T-cell (primary cell): ENCODE measurements at regions not wholly inside any gene's neighbourhood (a gene's known extent, or its start where the extent isn't known, plus 50 kb on each side); places are given as distances from the start of the nearest gene placed in this dataset.
"Not testable (repeated sequence)": the region's sequence is repeated elsewhere in the genome, so short reads cannot be mapped to it uniquely, and the experiment has no call there.

ENCODE experiments used
- ATAC-seq, 4 experiments: fragments of 200-7000 bp in 3 of 4; fragments of 150-1000 bp in 1 of 4; cut with Tn5 transposase; replicated peaks in 1 of 4; 1 replicate in 3 of 4; 2 replicates in 1 of 4; pipeline ENCODE4 v1.10.0; 2021; ENCODE audit warnings: moderate library complexity in 3 of 4, mild to moderate bottlenecking in 2 of 4, moderate number of reproducible peaks in 1 of 4
- CTCF ChIA-PET, 2 donors: fragments of 300-600 bp; sonication (Branson Sonifier 250); formaldehyde crosslinking; loops; one replicate each; lab custom pipeline; 2022; ENCODE audit warnings: antibody characterized with exemption in 2 of 2; lab: Charles Lee
- POLR2A ChIA-PET, 2 donors: fragments of 300-600 bp; sonication (Branson Sonifier 250); formaldehyde crosslinking; loops; one replicate each; lab custom pipeline; 2022; ENCODE audit warnings: antibody characterized with exemption in 2 of 2; lab: Charles Lee
- DNase-seq, 35 experiments: peaks; one replicate each; pipeline versions ENCODE4 v3.0.0 to v3.0.0-alpha.2; 2013 to 2023
- H3K27ac ChIP-seq: one replicate; pipeline ENCODE4 v1.5.1; 2013; ENCODE audit warnings: low read length
- H3K27me3 ChIP-seq, 2 experiments: replicated peaks in 1 of 2; 1 replicate in 1 of 2; 2 replicates in 1 of 2; pipeline versions ENCODE4 v1.6.1 to v1.7.0; 2013; ENCODE audit warnings: low read length in 1 of 2, mixed read lengths in 1 of 2; ENCODE audit not compliant: control insufficient read depth in 2 of 2, insufficient read depth in 2 of 2; ENCODE audit errors: extremely low read depth in 1 of 2
- H3K36me3 ChIP-seq, 2 donors: 1 replicate in 1 of 2; 2 replicates in 1 of 2; pipeline versions ENCODE4 v1.6.1 to v1.7.0; 2013; ENCODE audit warnings: low read length in 1 of 2; ENCODE audit not compliant: control insufficient read depth in 2 of 2, insufficient read depth in 1 of 2; ENCODE audit errors: extremely low read depth in 1 of 2
- H3K4me1 ChIP-seq, 2 experiments: 1 replicate in 1 of 2; 2 replicates in 1 of 2; pipeline versions ENCODE4 v1.6.1 to v1.7.0; 2013; ENCODE audit warnings: low read length in 2 of 2, mixed read lengths in 1 of 2; ENCODE audit not compliant: insufficient read depth in 2 of 2, control insufficient read depth in 1 of 2; ENCODE audit errors: extremely low read depth in 1 of 2
- H3K4me3 ChIP-seq, 2 donors: 1 replicate in 1 of 2; 2 replicates in 1 of 2; pipeline versions ENCODE4 v1.5.1 to v1.7.0; 2013; ENCODE audit warnings: mild to moderate bottlenecking in 2 of 2, low read length in 1 of 2, moderate library complexity in 1 of 2; ENCODE audit not compliant: control insufficient read depth in 1 of 2; ENCODE audit errors: extremely low read depth in 1 of 2
- H3K9me3 ChIP-seq: 2 replicates; pipeline ENCODE4 v1.7.0; 2013
- H3K27ac Mint-ChIP-seq, 2 donors: one replicate each; pipeline ENCODE4 v1.8.0; 2020 to 2021; ENCODE audit warnings: mild to moderate bottlenecking in 2 of 2, mixed read lengths in 2 of 2
- H3K27me3 Mint-ChIP-seq, 2 donors: one replicate each; pipeline ENCODE4 v1.8.0; 2021 to 2022; ENCODE audit warnings: mixed read lengths in 2 of 2
- H3K36me3 Mint-ChIP-seq: one replicate; pipeline ENCODE4 v1.8.0; 2021; ENCODE audit warnings: mixed read lengths
- H3K4me1 Mint-ChIP-seq, 3 donors: one replicate each; pipeline ENCODE4 v1.8.0; 2020 to 2022; ENCODE audit warnings: mixed read lengths in 3 of 3, mild to moderate bottlenecking in 1 of 3
- H3K4me3 Mint-ChIP-seq, 3 donors: one replicate each; pipeline ENCODE4 v1.8.0; 2020 to 2022; ENCODE audit warnings: mild to moderate bottlenecking in 3 of 3, mixed read lengths in 3 of 3, moderate library complexity in 3 of 3
- H3K9me3 Mint-ChIP-seq, 3 donors: one replicate each; pipeline ENCODE4 v1.8.0; 2020 to 2022; ENCODE audit warnings: mixed read lengths in 3 of 3
- WGBS: methylation state at CpG from one replicate; pipeline ENCODE4 v1.1.5; 2013; ENCODE audit warnings: missing lambda C conversion rate; ENCODE audit not compliant: insufficient coverage; 5-methylcytosine and 5-hydroxymethylcytosine counted together

- H3K27ac ChIP-seq = no peak overlapping the region
- Mint-ChIP-seq H3K27me3 (peaks cover 3 to 8% of the 10 kb centered on the region in 2 donors), H3K9me3 (no peaks in the 10 kb centered on the region), H3K4me3 (no peak overlapping the region), H3K36me3 (no peaks in the 10 kb centered on the region), H3K4me1 (no peaks in the 10 kb centered on the region), H3K27ac (no peak overlapping the region)
- H3K4me3 ChIP-seq = no peak overlapping the region
- DNase-seq (no peak), ATAC-seq (no peak)
- no CpG with 5 or more reads among the region's 3 CpGs for WGBS
- H3K36me3 ChIP-seq = no peaks in the 10 kb centered on the region
- peaks cover 0 to 4% of the 10 kb centered on the region in 2 experiments for H3K27me3 ChIP-seq
- H3K4me1 ChIP-seq = no peaks in the 10 kb centered on the region
- H3K9me3 ChIP-seq = no peaks in the 10 kb centered on the region
- ChIA-PET POLR2A (interaction anchor here in 1 of 2 donors (0.6 kb wide), 1 partner anchor 8 kb away, joined by 3 read pairs; no protein-coding TSS in a partner anchor), CTCF (no interaction called here)
Measured at GRCh38 chr10:117775526-117775925, 233.0 kb downstream of the EMX2 start.

GRCh38 chr10:117777222-117777621, 234.7 kb downstream of the EMX2 start:
- H3K9me3 ChIP-seq, CTCF ChIA-PET, H3K27ac Mint-ChIP-seq, H3K27ac ChIP-seq, H3K4me1 Mint-ChIP-seq, H3K4me3 ChIP-seq, DNase-seq, H3K36me3 Mint-ChIP-seq, H3K27me3 Mint-ChIP-seq, H3K4me3 Mint-ChIP-seq, ATAC-seq, H3K4me1 ChIP-seq, H3K36me3 ChIP-seq, H3K27me3 ChIP-seq, H3K9me3 Mint-ChIP-seq: not testable (repeated sequence)
- POLR2A ChIA-PET = interaction anchor here in 1 of 2 donors (0.6 kb wide), 1 partner anchor 11 kb away, joined by 4 read pairs; no protein-coding TSS in a partner anchor
- no CpG with 5 or more reads among the region's 5 CpGs for WGBS

GRCh38 chr10:117778241-117778640, 235.7 kb downstream of the EMX2 start:
- H3K4me3 ChIP-seq = no peak overlapping the region
- ChIA-PET CTCF (no interaction called here), POLR2A (no interaction called here)
- no peaks in the 10 kb centered on the region for H3K36me3 Mint-ChIP-seq
- no peak for ATAC-seq
- DNase-seq = no peak
- no peaks in the 10 kb centered on the region for H3K4me1 ChIP-seq
- no peaks in the 10 kb centered on the region for H3K9me3 ChIP-seq
- no peaks in the 10 kb centered on the region for H3K9me3 Mint-ChIP-seq
- H3K36me3 ChIP-seq = no peaks in the 10 kb centered on the region
- H3K27ac ChIP-seq = no peak overlapping the region
- H3K27me3 ChIP-seq = peaks cover 0 to under 1% of the 10 kb centered on the region in 2 experiments
- H3K4me1 Mint-ChIP-seq = peaks cover 0 to 6% (median 0%) of the 10 kb centered on the region in 3 donors
- no peak overlapping the region for H3K27ac Mint-ChIP-seq
- H3K4me3 Mint-ChIP-seq = no peak overlapping the region
- no CpG with 5 or more reads among the region's 3 CpGs for WGBS
- H3K27me3 Mint-ChIP-seq = peaks cover 0 to 5% of the 10 kb centered on the region in 2 donors

- WGBS = no CpG with 5 or more reads among the region's 1 CpG
- H3K27me3 Mint-ChIP-seq = peaks cover 0 to 8% of the 10 kb centered on the region in 2 donors
- no peaks in the 10 kb centered on the region for H3K27me3 ChIP-seq
- ATAC-seq (no peak), DNase-seq (no peak)
- H3K36me3 Mint-ChIP-seq = no peaks in the 10 kb centered on the region
- ChIA-PET CTCF (no interaction called here), POLR2A (no interaction called here)
- peaks cover 0 to 6% (median 0%) of the 10 kb centered on the region in 3 donors for H3K9me3 Mint-ChIP-seq
- H3K36me3 ChIP-seq = no peaks in the 10 kb centered on the region
- H3K4me1 ChIP-seq = no peaks in the 10 kb centered on the region
- no peaks in the 10 kb centered on the region for H3K9me3 ChIP-seq
- H3K4me3 ChIP-seq = no peak overlapping the region
- no peak overlapping the region for H3K4me3 Mint-ChIP-seq
- H3K27ac ChIP-seq = no peak overlapping the region
- peaks cover 0 to 6% (median 0%) of the 10 kb centered on the region in 3 donors for H3K4me1 Mint-ChIP-seq
- H3K27ac Mint-ChIP-seq = no peak overlapping the region
Measured at GRCh38 chr10:117780411-117780810, 237.9 kb downstream of the EMX2 start.

GRCh38 chr10:117781216-117781831, 238.8 kb downstream of the EMX2 start:
- Mint-ChIP-seq H3K4me3 (no peak overlapping the region), H3K4me1 (peaks cover 0 to 6% (median 0%) of the 10 kb centered on the region in 3 donors), H3K36me3 (no peaks in the 10 kb centered on the region), H3K9me3 (peaks cover 0 to 6% (median 0%) of the 10 kb centered on the region in 3 donors), H3K27me3 (peaks cover 2 to 10% of the 10 kb centered on the region in 2 donors), H3K27ac (no peak overlapping the region)
- DNase-seq = no peak
- Histone ChIP-seq H3K36me3 (no peaks in the 10 kb centered on the region), H3K27me3 (no peaks in the 10 kb centered on the region), H3K27ac (no peak overlapping the region), H3K4me1 (no peaks in the 10 kb centered on the region), H3K4me3 (no peak overlapping the region), H3K9me3 (no peaks in the 10 kb centered on the region)
- 88% methylated on average over 4 of the region's 7 CpGs for WGBS
- ATAC-seq = no peak
- POLR2A ChIA-PET = no interaction called here
- CTCF ChIA-PET = no interaction called here

- Histone ChIP-seq H3K36me3 (no peaks in the 10 kb centered on the region), H3K9me3 (no peaks in the 10 kb centered on the region), H3K27me3 (no peaks in the 10 kb centered on the region), H3K27ac (no peak overlapping the region), H3K4me1 (no peaks in the 10 kb centered on the region), H3K4me3 (no peak overlapping the region)
- POLR2A ChIA-PET = no interaction called here
- DNase-seq (no peak), ATAC-seq (no peak)
- CTCF ChIA-PET = no interaction called here
- WGBS = no CpG with 5 or more reads among the region's 5 CpGs
- H3K27me3 Mint-ChIP-seq = peaks cover 4 to 14% of the 10 kb centered on the region in 2 donors
- peaks cover 0 to 6% (median 0%) of the 10 kb centered on the region in 3 donors for H3K4me1 Mint-ChIP-seq
- no peak overlapping the region for H3K27ac Mint-ChIP-seq
- no peaks in the 10 kb centered on the region for H3K36me3 Mint-ChIP-seq
- H3K4me3 Mint-ChIP-seq = no peak overlapping the region
- H3K9me3 Mint-ChIP-seq = peaks cover 0 to 6% (median 0%) of the 10 kb centered on the region in 3 donors
Measured at GRCh38 chr10:117782276-117782675, 239.7 kb downstream of the EMX2 start.
